Lung microvascular endothelial cell (primary cell): ENCODE measurements at regions not wholly inside any gene's neighbourhood (a gene's known extent, or its start where the extent isn't known, plus 50 kb on each side); places are given as distances from the start of the nearest gene placed in this dataset.

ENCODE experiments used
- DNase-seq, 2 donors: peaks; one replicate each; pipeline versions ENCODE4 v3.0.0 to v3.0.0-alpha.2; 2010; ENCODE audit warnings: low read depth in 2 of 2

DNA sequence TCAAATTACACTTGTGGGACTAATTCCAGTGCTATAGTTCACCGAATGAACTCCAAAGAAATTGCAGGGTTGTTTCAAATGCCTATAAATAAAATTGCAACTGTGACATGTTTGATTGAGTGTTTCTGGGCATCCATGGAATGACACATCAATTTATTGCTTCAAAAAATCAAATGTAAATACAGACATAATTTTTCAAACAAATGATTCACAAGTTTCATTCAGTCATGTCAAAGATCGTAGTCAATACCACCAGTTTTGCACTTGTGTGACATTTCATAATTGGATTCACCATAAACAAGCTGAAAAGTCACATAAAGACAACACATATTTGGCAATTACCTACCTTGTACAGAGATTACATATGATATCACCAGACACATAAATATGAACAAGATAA, 350.8 kb downstream of the CDH2 start:
- DNase-seq: no peak

GRCh38 chr18:27825689-27826088, 351.2 kb downstream of the CDH2 start:
- no peak for DNase-seq

DNA sequence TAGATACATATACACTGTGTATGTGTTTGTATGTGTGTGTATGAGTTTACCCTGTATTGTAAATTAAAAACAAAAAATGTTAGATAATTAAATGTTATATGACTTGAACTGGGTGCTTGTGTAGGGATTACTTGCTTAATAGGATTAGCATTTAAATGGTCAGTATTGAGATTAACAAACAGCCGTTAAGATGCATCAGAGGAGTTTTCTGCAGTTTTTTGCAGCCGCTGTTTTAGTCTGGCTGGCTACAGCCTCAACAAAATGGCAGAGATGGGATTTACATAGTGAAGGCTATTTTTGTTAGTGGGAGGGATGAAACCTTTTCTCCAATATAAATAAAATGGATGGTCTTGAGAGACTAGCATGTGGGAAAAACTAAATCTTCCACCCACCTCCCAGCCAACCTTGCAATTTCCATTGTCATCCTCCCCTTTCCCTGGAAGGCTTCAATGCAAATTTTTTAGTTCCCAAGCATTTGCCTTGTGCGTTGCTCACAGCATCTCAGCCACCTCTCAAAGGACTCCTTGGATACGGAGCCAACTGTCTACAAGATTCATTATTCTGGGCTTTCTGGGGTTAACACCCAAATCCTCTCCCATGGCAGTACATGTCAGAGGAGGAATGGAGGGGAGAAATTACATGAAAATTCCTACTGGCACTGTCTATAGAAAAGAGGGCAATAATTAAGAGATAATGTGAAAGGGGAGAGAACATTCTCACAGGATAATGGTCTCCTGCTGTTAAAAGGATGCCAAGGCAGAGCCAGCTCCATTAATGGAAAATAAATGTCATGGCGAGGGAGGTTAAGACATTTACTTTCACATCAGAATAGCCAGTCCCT, 351.9 kb downstream of the CDH2 start:
- DNase-seq: no peak

GRCh38 chr18:27824275-27824674, 352.7 kb downstream of the CDH2 start:
- DNase-seq: no peak

DNA sequence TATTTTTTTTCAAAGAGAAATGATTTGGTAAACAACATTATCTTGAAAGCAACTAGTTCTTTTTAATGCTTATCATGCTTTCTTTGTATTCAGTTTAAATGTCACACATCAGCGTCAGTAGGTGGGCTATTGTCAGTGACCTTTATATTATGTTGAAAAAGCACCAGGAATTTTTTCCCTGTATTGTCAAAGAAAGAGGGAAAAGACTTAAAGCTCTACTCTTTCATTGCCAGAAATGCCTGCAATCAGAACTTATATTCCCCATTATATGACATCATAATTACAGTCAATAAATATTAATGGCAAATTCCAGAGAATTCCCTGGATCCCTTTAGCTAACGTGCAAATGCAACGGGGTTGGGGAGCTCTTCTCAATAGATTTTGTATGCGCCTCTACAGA, 353.9 kb downstream of the CDH2 start:
- DNase-seq: no peak

DNA sequence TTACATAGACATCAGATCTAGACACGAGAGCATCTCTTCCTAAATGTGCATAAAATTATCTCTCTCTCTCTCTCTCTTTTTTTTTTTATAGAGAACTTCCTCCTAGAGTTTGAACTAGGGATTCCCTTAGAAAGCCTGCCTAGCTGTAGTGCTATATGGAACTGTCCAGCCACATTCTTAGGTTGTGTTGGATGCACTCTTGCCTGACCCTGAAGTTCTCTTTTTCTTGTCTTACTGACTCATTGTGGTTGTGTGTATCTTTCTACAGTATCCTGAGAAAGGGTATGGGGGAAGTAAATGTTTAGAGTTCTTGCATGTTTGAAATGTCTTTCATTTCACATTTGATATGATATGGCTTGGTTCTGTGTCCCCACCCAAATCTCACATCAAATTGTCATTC, 368.2 kb downstream of the CDH2 start:
- no peak for DNase-seq

DNA sequence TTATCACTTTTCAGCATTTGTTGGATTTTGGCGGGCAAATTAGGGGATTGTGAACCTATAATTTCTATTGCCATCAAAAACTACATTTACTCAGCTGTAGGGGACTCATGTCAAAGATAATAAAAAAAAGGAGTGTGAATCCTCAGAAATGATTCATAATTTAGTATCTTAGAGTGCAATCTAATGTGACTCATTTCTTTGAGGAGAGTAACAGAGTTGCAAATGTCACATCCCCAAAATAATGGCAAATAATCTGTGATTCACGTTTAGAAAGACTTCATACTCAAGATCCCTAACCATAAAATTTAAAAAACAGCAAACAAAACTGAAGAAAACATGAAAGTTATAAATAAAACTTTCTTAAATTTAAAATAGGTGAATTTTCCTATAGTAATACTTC, 373.0 kb downstream of the CDH2 start:
- DNase-seq: no peak

GRCh38 chr18:27797484-27797883, 379.4 kb downstream of the CDH2 start:
- DNase-seq: no peak

DNA sequence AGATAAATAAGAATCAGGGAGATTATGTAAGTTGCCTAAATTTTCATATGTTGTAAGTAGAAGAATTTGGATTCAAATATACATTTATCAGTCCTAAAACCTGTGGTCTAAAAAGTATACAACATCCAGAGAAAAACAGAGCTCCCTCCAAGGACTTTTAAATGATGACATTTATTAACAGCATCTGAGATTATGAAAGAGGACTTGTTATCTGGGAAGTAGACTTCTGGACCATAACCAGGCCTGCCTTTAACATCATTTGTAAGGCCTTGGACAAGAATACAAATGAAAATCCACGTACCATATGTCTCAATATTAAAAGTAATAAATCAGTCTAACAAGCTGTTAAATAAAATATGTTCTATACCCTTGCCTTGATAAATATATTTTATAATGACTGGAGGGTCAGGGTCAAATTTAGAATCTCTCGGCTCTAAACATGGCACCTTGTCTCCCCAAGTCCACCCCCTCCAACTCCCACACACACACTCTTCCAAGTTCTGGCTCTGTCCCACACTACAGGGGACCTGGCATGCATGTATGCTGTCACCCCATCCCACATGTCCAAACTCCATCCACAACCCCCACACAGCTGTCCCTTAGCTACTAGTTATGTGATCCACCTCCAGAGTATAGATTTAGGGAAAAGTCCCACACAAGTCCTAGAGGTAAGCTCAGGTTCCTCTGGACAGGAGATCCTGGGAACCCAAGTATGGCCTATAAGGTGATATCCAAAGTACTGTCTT, 382.6 kb downstream of the CDH2 start:
- no peak for DNase-seq

GRCh38 chr18:27793013-27793785, 383.7 kb downstream of the CDH2 start:
- DNase-seq: no peak

GRCh38 chr18:27789406-27789805, 387.5 kb downstream of the CDH2 start:
- no peak for DNase-seq

DNA sequence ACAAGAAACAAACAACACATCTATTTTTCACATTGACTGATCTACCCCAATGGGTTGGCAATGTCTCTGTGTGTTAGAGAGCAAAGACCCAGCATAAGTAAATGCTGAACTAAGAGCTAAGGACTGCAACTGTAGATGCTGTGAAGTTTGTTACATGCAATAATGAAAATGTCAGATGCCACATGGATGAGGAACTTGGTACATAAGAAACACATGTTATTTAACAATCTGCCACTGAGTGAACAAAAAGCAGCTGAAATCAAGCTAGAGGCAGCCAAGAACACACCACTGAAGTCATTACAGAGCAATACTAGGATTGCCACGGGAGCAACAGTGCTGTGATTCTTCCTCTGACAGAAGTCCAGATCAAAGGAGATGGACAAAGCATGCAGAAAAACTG, 389.4 kb downstream of the CDH2 start:
- DNase-seq: no peak

DNA sequence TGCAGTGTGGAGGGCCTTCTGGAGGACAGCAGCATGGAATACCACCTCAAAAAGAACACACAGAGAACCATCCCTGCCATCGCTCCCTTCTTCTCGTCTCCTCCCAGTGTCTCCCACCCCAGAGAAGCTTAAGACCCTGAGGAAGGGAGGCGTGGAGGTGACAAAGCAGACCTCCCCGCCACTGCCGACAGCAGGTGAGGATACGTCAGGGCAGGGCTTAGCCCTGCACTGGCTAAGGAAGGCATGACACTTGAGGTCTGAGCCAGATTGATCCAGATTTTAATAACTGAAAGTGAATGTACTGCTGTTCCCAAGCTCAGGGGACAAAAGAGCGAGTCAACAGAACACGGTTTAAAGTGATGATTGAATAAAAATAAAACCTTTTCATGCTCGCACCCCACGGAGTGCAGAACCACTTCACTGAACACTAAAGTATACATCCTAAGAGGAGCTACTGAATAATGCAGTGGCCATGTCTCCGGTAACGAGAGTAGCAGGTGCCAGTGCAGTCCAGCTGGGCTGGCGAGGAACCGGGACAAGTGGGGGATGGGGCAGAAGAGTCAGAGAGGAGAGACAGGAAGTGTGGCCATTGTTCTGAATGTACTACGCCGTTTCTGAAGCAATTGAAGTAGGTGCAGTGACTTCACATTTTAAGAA, 391.0 kb downstream of the CDH2 start:
- no peak for DNase-seq

GRCh38 chr18:27780061-27780745, 396.7 kb downstream of the CDH2 start:
- DNase-seq: no peak

DNA sequence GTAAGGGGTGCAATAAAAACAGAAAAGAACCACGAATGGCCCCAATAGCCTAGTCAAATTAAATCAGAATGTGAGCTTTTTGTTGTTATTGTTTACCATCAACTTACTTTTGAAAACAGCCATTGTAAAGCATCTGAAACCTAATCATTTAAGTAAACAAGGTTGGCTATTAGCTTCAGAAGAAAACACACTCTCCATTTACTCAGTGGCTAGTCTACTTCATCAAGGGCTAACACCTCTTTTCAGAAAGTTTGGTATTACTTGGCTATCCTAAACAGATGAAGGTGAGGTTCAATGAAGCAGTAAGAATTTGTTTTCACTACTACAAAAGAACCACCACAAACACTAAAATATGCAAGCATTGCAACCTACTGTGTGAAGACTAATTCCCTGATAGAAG, 398.0 kb downstream of the CDH2 start:
- DNase-seq: no peak

DNA sequence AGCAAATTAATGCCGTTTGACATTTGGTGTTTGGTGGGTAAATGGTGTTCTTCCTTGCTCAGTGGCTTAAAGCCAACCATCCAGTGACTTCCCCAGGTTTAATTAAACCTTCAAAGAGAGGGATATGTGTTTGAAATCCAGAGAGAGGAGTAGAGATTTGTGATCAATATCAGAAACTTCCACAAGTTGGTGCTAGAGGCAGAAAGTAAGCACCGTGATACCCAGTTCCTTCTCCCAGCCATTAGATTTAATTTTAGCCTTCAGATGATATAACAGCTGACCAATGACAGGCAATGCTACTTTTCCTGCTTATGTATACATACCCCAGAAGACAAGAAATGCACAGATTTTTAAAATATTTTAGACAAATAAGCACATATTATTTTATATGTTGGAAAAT, 398.5 kb downstream of the CDH2 start:
- DNase-seq: peak in 1 of 2 donors; percentile 3

GRCh38 chr18:27772081-27772480, 404.8 kb downstream of the CDH2 start:
- DNase-seq: no peak

DNA sequence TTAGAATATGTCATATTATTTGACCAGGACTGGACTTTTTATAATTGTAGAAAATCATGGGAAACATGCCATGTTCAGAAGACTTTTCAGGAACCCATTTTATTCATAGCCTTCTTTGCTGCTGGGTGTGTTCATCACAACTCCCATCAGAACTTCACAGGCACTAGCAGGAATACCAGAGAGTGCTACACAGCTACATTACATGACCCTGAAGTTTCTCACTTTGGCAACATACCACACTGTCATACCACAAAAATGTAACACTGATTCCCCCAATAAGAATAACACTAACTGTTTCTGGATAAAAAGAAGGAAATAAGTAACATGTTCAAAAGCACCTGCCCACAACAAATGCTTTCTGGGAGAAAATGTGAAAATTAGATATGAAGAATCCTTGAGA, 405.4 kb downstream of the CDH2 start:
- DNase-seq: no peak

- DNase-seq: no peak
Observed at GRCh38 chr18:27769152-27769551, 407.8 kb downstream of the CDH2 start.

GRCh38 chr18:27763936-27764335, 413.0 kb downstream of the CDH2 start:
- no peak for DNase-seq

- no peak for DNase-seq
Observed at GRCh38 chr18:27763341-27763740, 413.6 kb downstream of the CDH2 start.
